A673 (cell line): ENCODE measurements at regions not wholly inside any gene's neighbourhood (a gene's known extent, or its start where the extent isn't known, plus 50 kb on each side); places are given as distances from the start of the nearest gene placed in this dataset.

Source experiments
- BruUV-seq: library from RNA; stranded (reverse); fragments of 400-500 nt; replicated peaks from 2 replicates; lab custom pipeline; 2021; lab: Mats Ljungman, UMichigan
- CTCF ChIA-PET: fragments of 300-600 bp; sonication (Branson Sonifier 250); formaldehyde crosslinking; loops from one replicate; lab custom pipeline; 2022; ENCODE audit warnings: antibody characterized with exemption; lab: Charles Lee
- POLR2A ChIA-PET: fragments of 300-600 bp; sonication (Branson Sonifier 250); formaldehyde crosslinking; loops from one replicate; lab custom pipeline; 2022; ENCODE audit warnings: antibody characterized with exemption; ENCODE audit not compliant: low non-redundant PET; lab: Charles Lee
- DNase-seq: peaks from one replicate; pipeline ENCODE4 v3.0.0-alpha.2; 2015; ENCODE audit warnings: low spot score
- H3K27ac ChIP-seq: fragments of 200-600 bp; sonication (generic); 2 replicates; pipeline ENCODE4 v1.5.1; 2016; ENCODE audit warnings: mixed run types, low read depth, mild to moderate bottlenecking, mixed read lengths, antibody characterized with exemption, low read length; ENCODE audit not compliant: poor library complexity, severe bottlenecking
- H3K27me3 ChIP-seq: fragments of 200-600 bp; sonication (generic); replicated peaks from 2 replicates; pipeline ENCODE4 v1.6.1; 2017; ENCODE audit warnings: mixed run types, low read depth, mild to moderate bottlenecking, mixed read lengths, antibody characterized with exemption, low read length; ENCODE audit not compliant: insufficient read depth, poor library complexity
- H3K36me3 ChIP-seq: fragments of 200-600 bp; sonication (generic); 2 replicates; pipeline ENCODE4 v1.6.1; 2016; ENCODE audit warnings: mixed run types, mild to moderate bottlenecking, mixed read lengths, antibody characterized with exemption, low read length; ENCODE audit not compliant: insufficient read depth, poor library complexity, severe bottlenecking
- H3K4me1 ChIP-seq: fragments of 200-600 bp; sonication (generic); 2 replicates; pipeline ENCODE4 v1.6.1; 2017; ENCODE audit warnings: mixed run types, mild to moderate bottlenecking, mixed read lengths, antibody characterized with exemption, low read length; ENCODE audit not compliant: insufficient read depth, poor library complexity, severe bottlenecking
- H3K4me3 ChIP-seq: fragments of 200-600 bp; sonication (generic); 2 replicates; pipeline ENCODE4 v1.5.1; 2016; ENCODE audit warnings: low read depth, mixed run types, mild to moderate bottlenecking, mixed read lengths, low read length; ENCODE audit not compliant: poor library complexity, severe bottlenecking
- H3K9me3 ChIP-seq: fragments of 200-600 bp; sonication (generic); 2 replicates; pipeline ENCODE4 v1.6.1; 2016; ENCODE audit warnings: mixed run types, low read depth, mild to moderate bottlenecking, mixed read lengths, antibody characterized with exemption, low read length; ENCODE audit not compliant: poor library complexity, severe bottlenecking
- EZH2 ChIP-seq: fragments of 200-600 bp; sonication (generic); IDR thresholded peaks from 2 replicates; pipeline ENCODE4 v1.6.1; 2017; ENCODE audit warnings: borderline replicate concordance, low read depth, mild to moderate bottlenecking, mixed read lengths, antibody characterized with exemption, low read length; ENCODE audit not compliant: poor library complexity, severe bottlenecking
- intact Hi-C: fragments of 100-400 bp; cut with micrococcal nuclease; formaldehyde crosslinking; loops from one replicate; pipeline ENCODE4 v1.10.0; 2022; ENCODE audit not compliant: unreplicated experiment
- TF ChIP-seq, protein P1 (sequence below): fragments of 300-800, 200-600 bp; sonication (generic); conservative IDR thresholded peaks from 2 replicates; pipeline ENCODE4 v1.5.1; 2017; ENCODE audit warnings: low read depth, mild to moderate bottlenecking, antibody characterized with exemption, low read length, moderate library complexity, mixed read lengths

DNA sequence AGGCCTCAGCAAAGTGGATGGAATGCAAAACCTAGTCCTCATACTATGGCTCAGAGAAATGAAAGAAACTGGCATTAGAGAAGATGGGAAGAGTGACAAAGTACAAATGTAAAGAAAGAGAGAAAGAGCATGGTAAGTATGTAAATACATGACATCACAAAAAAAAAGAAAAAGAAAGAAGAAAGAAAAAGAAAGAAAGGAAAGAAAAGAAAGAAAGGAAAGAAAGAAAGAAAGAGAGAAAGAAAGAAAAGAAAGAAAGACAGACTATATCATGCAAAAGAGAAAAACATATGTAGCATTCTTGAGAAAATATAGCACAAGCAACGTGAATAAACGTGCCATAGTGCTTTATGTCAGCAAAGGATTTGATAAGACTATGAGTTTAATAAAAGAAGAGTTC lies 76.1 kb upstream of the CACHD1 start:
- H3K27me3 ChIP-seq, result no peaks in the 10 kb centered on the region
- CTCF ChIA-PET, result no interaction called here
- no peaks in the 10 kb centered on the region for H3K4me1 ChIP-seq
- H3K9me3 ChIP-seq, result no peaks in the 10 kb centered on the region
- intact Hi-C loops, result no loop called here
- H3K36me3 ChIP-seq, result no peaks in the 10 kb centered on the region
- H3K4me3 ChIP-seq, result no peak overlapping the region
- POLR2A ChIA-PET, result no interaction called here
- DNase-seq, result no peak
- H3K27ac ChIP-seq, result no peak overlapping the region
- TF ChIP-seq, protein P1, sequence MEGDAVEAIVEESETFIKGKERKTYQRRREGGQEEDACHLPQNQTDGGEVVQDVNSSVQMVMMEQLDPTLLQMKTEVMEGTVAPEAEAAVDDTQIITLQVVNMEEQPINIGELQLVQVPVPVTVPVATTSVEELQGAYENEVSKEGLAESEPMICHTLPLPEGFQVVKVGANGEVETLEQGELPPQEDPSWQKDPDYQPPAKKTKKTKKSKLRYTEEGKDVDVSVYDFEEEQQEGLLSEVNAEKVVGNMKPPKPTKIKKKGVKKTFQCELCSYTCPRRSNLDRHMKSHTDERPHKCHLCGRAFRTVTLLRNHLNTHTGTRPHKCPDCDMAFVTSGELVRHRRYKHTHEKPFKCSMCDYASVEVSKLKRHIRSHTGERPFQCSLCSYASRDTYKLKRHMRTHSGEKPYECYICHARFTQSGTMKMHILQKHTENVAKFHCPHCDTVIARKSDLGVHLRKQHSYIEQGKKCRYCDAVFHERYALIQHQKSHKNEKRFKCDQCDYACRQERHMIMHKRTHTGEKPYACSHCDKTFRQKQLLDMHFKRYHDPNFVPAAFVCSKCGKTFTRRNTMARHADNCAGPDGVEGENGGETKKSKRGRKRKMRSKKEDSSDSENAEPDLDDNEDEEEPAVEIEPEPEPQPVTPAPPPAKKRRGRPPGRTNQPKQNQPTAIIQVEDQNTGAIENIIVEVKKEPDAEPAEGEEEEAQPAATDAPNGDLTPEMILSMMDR, result no peak
- TF ChIP-seq EZH2, result no peak
- no TSS peak for BruUV-seq

DNA sequence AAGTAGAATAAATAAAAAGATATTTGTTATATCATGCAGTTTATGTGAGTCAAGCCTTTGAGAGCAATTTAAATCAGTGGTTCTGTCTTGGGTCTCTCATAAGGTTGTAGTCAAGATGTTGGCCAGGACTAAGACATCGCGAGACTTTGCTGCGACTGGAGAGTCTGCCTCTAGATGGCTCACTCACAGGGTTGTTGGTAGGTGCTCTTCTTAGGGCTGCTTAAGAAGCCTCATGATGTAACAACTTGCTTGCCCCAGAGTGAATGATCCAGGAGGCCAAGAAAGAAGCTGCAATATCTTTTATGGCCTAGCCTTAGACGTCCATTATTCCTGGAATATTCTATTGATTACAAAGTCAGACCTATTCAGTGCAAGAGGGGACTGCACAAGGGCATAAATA lies 73.1 kb upstream of the CACHD1 start:
- Histone ChIP-seq H3K4me3 (no peak overlapping the region), H3K4me1 (no peaks in the 10 kb centered on the region), H3K27me3 (no peaks in the 10 kb centered on the region), H3K9me3 (no peaks in the 10 kb centered on the region), H3K27ac (no peak overlapping the region), H3K36me3 (no peaks in the 10 kb centered on the region)
- TF ChIP-seq, protein P1, result peak; percentile 49
- TF ChIP-seq EZH2, result no peak
- no TSS peak for BruUV-seq
- CTCF ChIA-PET, result no interaction called here
- peak; percentile 59 for DNase-seq
- POLR2A ChIA-PET, result no interaction called here
- intact Hi-C loops, result no loop called here

DNA sequence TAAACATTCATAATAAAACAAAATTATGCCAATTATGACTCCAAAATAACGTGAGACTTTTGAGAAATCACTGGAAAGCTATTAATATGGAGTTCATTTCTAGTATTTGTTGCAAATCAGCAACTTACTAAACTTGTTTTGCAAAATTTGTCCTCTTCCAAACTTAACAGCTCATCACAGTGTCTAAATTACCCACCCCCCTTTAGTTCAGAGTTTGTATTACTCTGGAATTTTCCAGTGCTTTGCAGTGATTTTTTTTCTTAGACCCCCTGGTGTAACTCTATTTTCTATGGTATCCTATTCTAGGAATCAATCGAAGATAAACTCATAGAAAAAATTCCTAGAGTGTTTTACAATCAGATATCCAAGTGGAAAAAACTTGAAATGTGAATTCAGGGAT lies 72.4 kb upstream of the CACHD1 start:
- intact Hi-C loops, result no loop called here
- Histone ChIP-seq H3K4me1 (no peaks in the 10 kb centered on the region), H3K9me3 (no peaks in the 10 kb centered on the region), H3K27me3 (no peaks in the 10 kb centered on the region), H3K4me3 (no peak overlapping the region), H3K27ac (no peak overlapping the region), H3K36me3 (no peaks in the 10 kb centered on the region)
- no peak for DNase-seq
- ChIA-PET CTCF (no interaction called here), POLR2A (no interaction called here)
- no TSS peak for BruUV-seq
- TF ChIP-seq EZH2, result no peak
- TF ChIP-seq, protein P1, result no peak
